Smooth muscle cell (in vitro differentiated cells): ENCODE measurements at regions not wholly inside any gene's neighbourhood (a gene's known extent, or its start where the extent isn't known, plus 50 kb on each side); places are given as distances from the start of the nearest gene placed in this dataset.

ENCODE experiments used
- DNase-seq: peaks from one replicate; lab custom pipeline; 2025; ENCODE audit not compliant: unreplicated experiment; lab: John Stamatoyannopoulos, UW
- H2AFZ ChIP-seq: fragments of 200-600 bp; sonication (generic); 2 replicates; pipeline ENCODE4 v1.6.0; 2016; ENCODE audit warnings: antibody characterized with exemption, low read depth, mild to moderate bottlenecking
- H3F3A ChIP-seq: fragments of 200-600 bp; sonication (generic); 2 replicates; pipeline ENCODE4 v1.6.0; 2017; ENCODE audit warnings: antibody characterized with exemption, low read depth
- H3K27ac ChIP-seq: fragments of 200-600 bp; sonication (generic); 2 replicates; pipeline ENCODE4 v1.5.1; 2016; ENCODE audit warnings: low read depth, mild to moderate bottlenecking
- H3K27me3 ChIP-seq: fragments of 200-600 bp; sonication (generic); 2 replicates; pipeline ENCODE4 v1.6.1; 2016; ENCODE audit warnings: low read depth, mild to moderate bottlenecking
- H3K36me3 ChIP-seq: fragments of 200-600 bp; sonication (generic); 2 replicates; pipeline ENCODE4 v1.5.1; 2016; ENCODE audit warnings: low read depth
- H3K4me1 ChIP-seq: fragments of 200-600 bp; sonication (generic); 2 replicates; pipeline ENCODE4 v1.5.1; 2016; ENCODE audit warnings: low read depth
- H3K4me2 ChIP-seq: fragments of 200-600 bp; sonication (generic); 2 replicates; pipeline ENCODE4 v1.6.0; 2016; ENCODE audit warnings: mild to moderate bottlenecking
- H3K4me3 ChIP-seq: fragments of 200-600 bp; sonication (generic); 2 replicates; pipeline ENCODE4 v1.5.1; 2016; ENCODE audit warnings: mild to moderate bottlenecking
- H3K79me2 ChIP-seq: fragments of 200-600 bp; sonication (generic); 2 replicates; pipeline ENCODE4 v1.6.0; 2016; ENCODE audit warnings: low read depth, mild to moderate bottlenecking
- H3K9ac ChIP-seq: fragments of 200-600 bp; sonication (generic); 2 replicates; pipeline ENCODE4 v1.6.0; 2016; ENCODE audit warnings: low read depth
- H3K9me3 ChIP-seq: fragments of 200-600 bp; sonication (generic); replicated peaks from 2 replicates; pipeline ENCODE4 v1.5.1; 2016; ENCODE audit warnings: low read depth
- H4K20me1 ChIP-seq: fragments of 200-600 bp; sonication (generic); 2 replicates; pipeline ENCODE4 v1.6.0; 2016; ENCODE audit warnings: low read depth
- CTCF ChIP-seq: fragments of 200-600 bp; sonication (generic); IDR thresholded peaks from 2 replicates; pipeline ENCODE4 v1.5.1; 2017; ENCODE audit warnings: borderline replicate concordance, mild to moderate bottlenecking, antibody characterized with exemption; ENCODE audit not compliant: insufficient read depth, poor library complexity, severe bottlenecking
- WGBS: methylation state at CpG from one replicate; pipeline ENCODE4 v1.1.7; 2016; ENCODE audit warnings: low lambda C conversion rate; 5-methylcytosine and 5-hydroxymethylcytosine counted together

- Histone ChIP-seq H4K20me1 (no peaks in the 10 kb centered on the region), H2AFZ (no peak overlapping the region), H3K27ac (no peak overlapping the region), H3K9me3 (no peaks in the 10 kb centered on the region), H3K9ac (no peak overlapping the region), H3F3A (no peaks in the 10 kb centered on the region), H3K4me1 (no peaks in the 10 kb centered on the region), H3K36me3 (no peaks in the 10 kb centered on the region), H3K4me2 (no peak overlapping the region), H3K27me3 (no peaks in the 10 kb centered on the region), H3K4me3 (no peak overlapping the region), H3K79me2 (no peaks in the 10 kb centered on the region)
- 63% methylated on average over 6 of the region's 6 CpGs for whole genome bisulfite sequencing
- DNase-seq = no peak
- no peak for TF ChIP-seq CTCF
Measured at GRCh38 chr21:25300632-25301031, 306.6 kb downstream of the MRPL39 start.

- H3K27me3 ChIP-seq = no peaks in the 10 kb centered on the region
- TF ChIP-seq CTCF = no peak
- H4K20me1 ChIP-seq = no peaks in the 10 kb centered on the region
- no peak overlapping the region for H3K4me2 ChIP-seq
- WGBS = 94% methylated on average over 2 of the region's 2 CpGs
- no peak for DNase-seq
- H3K4me3 ChIP-seq = no peak overlapping the region
- H3K36me3 ChIP-seq = no peaks in the 10 kb centered on the region
- no peak overlapping the region for H3K9ac ChIP-seq
- no peaks in the 10 kb centered on the region for H3K9me3 ChIP-seq
- no peaks in the 10 kb centered on the region for H3F3A ChIP-seq
- H3K27ac ChIP-seq = no peak overlapping the region
- H2AFZ ChIP-seq = no peak overlapping the region
- H3K79me2 ChIP-seq = no peaks in the 10 kb centered on the region
- H3K4me1 ChIP-seq = no peaks in the 10 kb centered on the region
Measured at GRCh38 chr21:25298512-25299491, 308.5 kb downstream of the MRPL39 start.

- 90% methylated on average over 1 of the region's 1 CpG for WGBS
- no peaks in the 10 kb centered on the region for H3K4me1 ChIP-seq
- no peak overlapping the region for H3K9ac ChIP-seq
- H3K4me3 ChIP-seq = no peak overlapping the region
- no peaks in the 10 kb centered on the region for H3K9me3 ChIP-seq
- no peak for DNase-seq
- no peaks in the 10 kb centered on the region for H3K27me3 ChIP-seq
- TF ChIP-seq CTCF = no peak
- H3K79me2 ChIP-seq = no peaks in the 10 kb centered on the region
- no peak overlapping the region for H3K27ac ChIP-seq
- no peak overlapping the region for H3K4me2 ChIP-seq
- no peak overlapping the region for H2AFZ ChIP-seq
- no peaks in the 10 kb centered on the region for H3K36me3 ChIP-seq
- no peaks in the 10 kb centered on the region for H4K20me1 ChIP-seq
- no peaks in the 10 kb centered on the region for H3F3A ChIP-seq
Measured at GRCh38 chr21:25297117-25297516, 310.2 kb downstream of the MRPL39 start.
